Activated CD4-positive, alpha-beta T cell treated with anti-CD3 and anti-CD28 coated beads, Interleukin-2, amount 10 ng/mL, durations not matched to agents 24 days and 14 days (primary cell): ENCODE measurements at regions not wholly inside any gene's neighbourhood (a gene's known extent, or its start where the extent isn't known, plus 50 kb on each side); places are given as distances from the start of the nearest gene placed in this dataset.

Experiments
- DNase-seq: peaks from one replicate; pipeline ENCODE4 v3.0.0; 2022
- H3K27ac Mint-ChIP-seq: one replicate; pipeline ENCODE4 v1.8.0; 2022; ENCODE audit warnings: mild to moderate bottlenecking, mixed read lengths
- H3K27me3 Mint-ChIP-seq: one replicate; pipeline ENCODE4 v1.8.0; 2022; ENCODE audit warnings: mixed read lengths
- H3K36me3 Mint-ChIP-seq: one replicate; pipeline ENCODE4 v1.8.0; 2022; ENCODE audit warnings: low read depth, mild to moderate bottlenecking, mixed read lengths
- H3K4me1 Mint-ChIP-seq: one replicate; pipeline ENCODE4 v1.8.0; 2021; ENCODE audit warnings: mixed read lengths
- H3K4me3 Mint-ChIP-seq: one replicate; pipeline ENCODE4 v1.8.0; 2022; ENCODE audit warnings: mild to moderate bottlenecking, moderate library complexity, mixed read lengths
- H3K9me3 Mint-ChIP-seq: one replicate; pipeline ENCODE4 v1.8.0; 2021; ENCODE audit warnings: mixed read lengths
- intact Hi-C: fragments of 100-400 bp; cut with micrococcal nuclease; formaldehyde crosslinking; loops from one replicate; pipeline ENCODE4 v1.15.1; 2023

DNA sequence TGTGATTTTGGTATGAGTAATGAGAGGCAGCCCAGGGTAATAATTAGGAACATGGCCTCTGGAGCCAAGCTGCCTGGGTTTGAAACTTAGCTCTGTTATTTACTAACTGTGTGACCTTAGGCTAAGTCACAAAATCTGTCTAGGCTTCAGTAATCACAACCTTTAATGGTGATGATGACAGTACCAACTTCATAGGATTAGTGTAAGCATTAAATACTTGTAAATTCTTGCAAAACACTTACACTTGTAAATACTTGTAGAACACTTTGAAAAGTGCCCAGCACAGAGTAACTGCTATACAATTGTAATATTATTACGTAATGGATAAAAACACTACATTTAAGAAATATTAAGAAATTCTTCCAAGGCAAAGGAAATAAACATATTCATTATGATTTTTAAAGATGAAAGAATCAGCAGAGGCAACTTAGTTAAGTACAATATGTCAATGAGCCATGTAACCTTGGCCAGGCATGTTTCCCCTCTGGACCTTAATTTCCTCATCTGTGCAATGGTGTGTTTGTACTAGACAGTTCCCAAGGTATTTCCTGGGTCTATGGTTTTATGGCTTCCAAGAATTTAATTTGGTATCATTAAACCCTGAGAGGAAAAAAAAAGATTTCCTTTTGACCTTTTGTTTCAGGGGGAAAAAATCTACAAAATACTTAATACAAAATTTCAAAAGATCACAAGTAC is 628.5 kb upstream of the KLHL1 start:
- Mint-ChIP-seq H3K27me3 (no peaks in the 10 kb centered on the region), H3K4me1 (no peaks in the 10 kb centered on the region), H3K4me3 (no peak overlapping the region), H3K9me3 (no peaks in the 10 kb centered on the region), H3K27ac (no peak overlapping the region), H3K36me3 (no peaks in the 10 kb centered on the region)
- no peak for DNase-seq
- intact Hi-C loops: no loop called here

DNA sequence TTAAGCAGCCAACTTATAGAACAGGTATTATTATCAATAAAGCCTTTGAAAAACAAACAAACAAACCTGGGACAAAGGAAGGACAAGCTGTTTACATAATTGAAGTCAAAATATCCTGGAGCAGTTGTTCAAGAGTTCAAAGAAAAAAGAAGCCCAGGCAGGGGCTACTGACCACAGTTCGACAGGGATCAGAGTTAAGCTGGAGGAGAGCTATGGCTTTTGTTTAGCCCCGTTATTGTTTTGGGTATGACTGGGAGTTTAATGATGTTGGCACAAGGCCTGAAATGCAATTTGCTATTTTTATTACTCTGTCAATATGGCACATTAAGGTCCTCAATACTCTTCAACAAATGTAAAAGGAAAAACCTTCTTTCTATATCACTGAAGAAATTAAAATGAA is 624.4 kb upstream of the KLHL1 start:
- Mint-ChIP-seq H3K4me3 (no peak overlapping the region), H3K27ac (no peak overlapping the region), H3K27me3 (no peaks in the 10 kb centered on the region), H3K9me3 (no peaks in the 10 kb centered on the region), H3K4me1 (no peaks in the 10 kb centered on the region), H3K36me3 (no peaks in the 10 kb centered on the region)
- DNase-seq: no peak
- intact Hi-C loops: no loop called here

DNA sequence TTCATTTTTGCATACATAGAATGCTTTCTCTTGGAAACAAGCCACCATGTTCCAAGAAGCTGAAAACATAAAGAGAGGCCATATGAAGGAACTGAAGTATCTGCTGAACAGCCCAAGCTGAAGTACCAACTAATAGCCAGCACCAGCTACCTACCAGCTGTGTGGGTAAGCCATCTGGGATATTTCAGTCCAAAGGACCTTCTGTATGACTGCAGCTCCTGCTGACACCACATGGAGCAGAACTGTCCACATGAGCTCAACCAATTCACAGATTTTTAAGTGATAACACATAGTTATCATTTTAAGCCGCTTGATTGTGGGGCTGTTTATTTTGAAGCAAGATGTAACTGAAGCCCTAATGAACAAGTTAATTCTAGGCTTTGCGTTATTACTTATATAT is 621.1 kb upstream of the KLHL1 start:
- Mint-ChIP-seq H3K4me1 (no peaks in the 10 kb centered on the region), H3K27me3 (no peaks in the 10 kb centered on the region), H3K36me3 (no peaks in the 10 kb centered on the region), H3K9me3 (no peaks in the 10 kb centered on the region), H3K4me3 (no peak overlapping the region), H3K27ac (no peak overlapping the region)
- DNase-seq: no peak
- intact Hi-C loops: no loop called here

DNA sequence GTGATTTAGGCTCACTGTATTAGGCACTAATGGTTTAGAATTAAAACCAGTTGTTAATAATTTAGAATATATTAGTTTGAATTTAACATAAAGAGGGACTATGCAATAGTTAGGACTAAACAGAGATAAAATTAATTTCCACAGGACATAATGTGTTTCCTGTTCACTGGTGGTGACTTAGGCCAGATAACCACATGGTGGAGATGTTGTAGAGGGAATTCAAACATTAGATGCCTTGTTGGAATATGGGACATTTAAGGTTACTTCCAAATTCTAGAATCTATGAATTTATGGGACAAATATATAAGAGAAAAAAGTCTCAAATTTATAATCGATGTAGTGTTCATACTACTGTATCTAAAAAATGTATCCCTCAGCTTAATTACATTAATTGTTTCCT is 615.5 kb upstream of the KLHL1 start:
- H3K36me3 Mint-ChIP-seq: no peaks in the 10 kb centered on the region
- H3K27me3 Mint-ChIP-seq: no peaks in the 10 kb centered on the region
- DNase-seq: no peak
- no peaks in the 10 kb centered on the region for H3K4me1 Mint-ChIP-seq
- no peak overlapping the region for H3K4me3 Mint-ChIP-seq
- intact Hi-C loops: no loop called here
- no peak overlapping the region for H3K27ac Mint-ChIP-seq
- no peaks in the 10 kb centered on the region for H3K9me3 Mint-ChIP-seq

DNA sequence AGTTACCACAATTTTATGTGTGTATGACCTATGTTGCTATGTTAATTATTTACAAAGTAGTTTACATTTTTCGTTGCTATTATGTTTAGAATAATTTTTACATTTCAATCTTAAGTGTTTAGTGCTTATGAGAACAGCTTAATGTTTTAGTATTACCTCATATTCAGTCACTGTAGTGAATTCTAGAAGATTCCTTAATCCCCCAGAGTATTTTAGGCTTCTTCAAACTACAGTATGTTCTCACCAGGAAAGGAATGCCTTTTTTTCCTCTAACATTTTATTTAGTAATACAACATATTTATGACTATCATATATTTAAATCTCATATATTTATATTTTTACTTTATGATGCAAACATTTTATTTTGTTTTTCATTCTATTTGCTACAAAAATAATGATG is 612.1 kb upstream of the KLHL1 start:
- intact Hi-C loops: no loop called here
- Mint-ChIP-seq H3K4me3 (no peak overlapping the region), H3K27ac (no peak overlapping the region), H3K27me3 (no peaks in the 10 kb centered on the region), H3K36me3 (no peaks in the 10 kb centered on the region), H3K9me3 (no peaks in the 10 kb centered on the region), H3K4me1 (no peaks in the 10 kb centered on the region)
- no peak for DNase-seq

DNA sequence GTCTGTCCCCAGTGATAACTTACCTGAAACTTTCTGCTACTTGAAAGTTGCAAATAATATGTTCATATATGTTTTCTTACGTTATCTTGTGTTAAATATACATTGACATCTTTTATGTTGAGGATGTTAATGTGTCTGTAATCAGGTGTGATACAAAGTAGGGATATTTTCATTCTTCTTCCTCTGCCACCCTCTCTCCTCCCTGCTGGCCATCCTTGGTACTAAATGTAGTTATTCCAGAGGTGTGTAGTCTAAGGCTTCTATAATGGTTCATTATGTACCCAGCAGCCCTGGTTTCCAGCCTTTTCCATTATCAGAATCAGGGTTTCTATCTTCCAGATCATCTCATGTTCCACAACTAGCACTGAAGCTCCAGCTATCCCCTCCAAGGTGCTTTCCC is 606.7 kb upstream of the KLHL1 start:
- H3K4me3 Mint-ChIP-seq: no peak overlapping the region
- H3K27me3 Mint-ChIP-seq: no peaks in the 10 kb centered on the region
- H3K27ac Mint-ChIP-seq: no peak overlapping the region
- intact Hi-C loops: no loop called here
- no peaks in the 10 kb centered on the region for H3K9me3 Mint-ChIP-seq
- H3K4me1 Mint-ChIP-seq: no peaks in the 10 kb centered on the region
- no peak for DNase-seq
- H3K36me3 Mint-ChIP-seq: no peaks in the 10 kb centered on the region

DNA sequence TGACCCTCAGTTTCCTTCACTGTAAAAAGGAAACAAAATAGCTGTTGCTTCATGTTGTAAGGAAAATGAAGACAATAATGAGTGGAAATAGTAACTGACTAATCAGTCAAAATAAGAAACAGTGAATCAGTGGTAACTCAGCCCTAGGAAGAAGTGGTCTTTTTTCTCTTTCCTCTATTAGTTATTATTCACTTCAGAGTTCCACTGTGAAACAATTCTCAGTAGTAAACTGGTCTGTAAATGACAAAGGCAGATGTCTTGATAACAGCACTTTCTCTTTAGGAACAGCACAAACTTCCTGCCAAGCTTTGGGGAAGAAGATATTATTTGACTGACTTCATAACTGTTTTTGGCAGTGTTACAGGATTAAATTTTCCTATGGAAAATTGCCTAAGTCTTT is 600.5 kb upstream of the KLHL1 start:
- Mint-ChIP-seq H3K4me1 (no peaks in the 10 kb centered on the region), H3K27ac (no peak overlapping the region), H3K36me3 (no peaks in the 10 kb centered on the region), H3K27me3 (no peaks in the 10 kb centered on the region), H3K4me3 (no peak overlapping the region), H3K9me3 (no peaks in the 10 kb centered on the region)
- DNase-seq: no peak
- intact Hi-C loops: no loop called here

DNA sequence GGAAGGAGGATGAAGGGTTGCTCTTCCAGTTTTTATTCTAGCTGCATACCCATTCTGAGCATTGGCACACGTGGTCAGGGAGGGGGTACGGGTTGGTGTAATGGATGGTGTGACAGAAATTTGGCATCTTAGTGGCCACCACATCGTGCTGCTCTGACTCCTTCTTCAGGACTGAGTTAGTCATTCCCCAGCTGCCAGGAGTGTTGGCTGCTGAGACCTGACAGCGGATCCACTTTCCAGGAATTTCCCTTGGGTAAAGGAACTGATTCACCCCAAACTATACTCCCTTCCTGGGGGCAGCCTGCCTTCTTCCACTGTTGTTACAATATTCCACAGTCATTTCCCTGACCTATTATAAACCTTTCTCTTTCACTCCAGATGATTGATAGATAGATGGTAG is 595.5 kb upstream of the KLHL1 start:
- intact Hi-C loops: no loop called here
- H3K4me3 Mint-ChIP-seq: no peak overlapping the region
- H3K36me3 Mint-ChIP-seq: no peaks in the 10 kb centered on the region
- H3K9me3 Mint-ChIP-seq: no peaks in the 10 kb centered on the region
- no peaks in the 10 kb centered on the region for H3K27me3 Mint-ChIP-seq
- H3K27ac Mint-ChIP-seq: no peak overlapping the region
- H3K4me1 Mint-ChIP-seq: no peaks in the 10 kb centered on the region
- DNase-seq: no peak

DNA sequence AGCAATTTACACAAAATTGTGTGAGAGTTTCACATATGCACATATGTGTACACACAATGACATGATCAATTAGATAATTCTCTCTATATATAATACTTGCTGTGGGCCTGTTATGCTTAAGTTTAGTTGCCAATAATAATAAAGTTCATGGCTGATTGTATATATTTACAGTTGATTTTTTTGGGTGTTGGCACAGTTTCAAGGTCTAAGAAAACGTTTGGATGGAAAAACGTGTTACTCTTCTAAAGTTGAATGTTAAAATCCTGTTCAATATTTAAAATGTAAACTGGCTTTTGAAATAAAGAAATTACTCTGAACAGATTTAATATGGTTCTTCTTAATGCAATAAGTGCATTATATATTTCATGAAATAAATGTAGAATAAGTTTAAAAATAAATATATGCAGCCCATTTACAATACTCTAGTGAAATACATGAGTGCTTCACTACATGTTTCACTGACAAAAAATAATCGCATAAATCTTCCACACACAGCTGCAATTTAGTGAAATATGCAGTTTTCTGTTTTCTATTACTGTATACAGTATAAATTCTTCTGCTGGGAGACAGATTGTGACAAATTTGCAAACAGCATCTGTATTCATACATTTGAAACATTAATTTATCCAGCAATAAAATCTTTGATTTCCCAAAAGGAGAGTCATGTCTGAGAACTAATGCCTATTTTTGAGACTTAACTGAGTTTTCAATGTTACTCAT is 586.9 kb upstream of the KLHL1 start:
- DNase-seq: no peak
- Mint-ChIP-seq H3K36me3 (no peaks in the 10 kb centered on the region), H3K4me3 (no peak overlapping the region), H3K27ac (no peak overlapping the region), H3K27me3 (no peaks in the 10 kb centered on the region), H3K9me3 (peaks cover 4% of the 10 kb centered on the region), H3K4me1 (no peaks in the 10 kb centered on the region)
- intact Hi-C loops: no loop called here

DNA sequence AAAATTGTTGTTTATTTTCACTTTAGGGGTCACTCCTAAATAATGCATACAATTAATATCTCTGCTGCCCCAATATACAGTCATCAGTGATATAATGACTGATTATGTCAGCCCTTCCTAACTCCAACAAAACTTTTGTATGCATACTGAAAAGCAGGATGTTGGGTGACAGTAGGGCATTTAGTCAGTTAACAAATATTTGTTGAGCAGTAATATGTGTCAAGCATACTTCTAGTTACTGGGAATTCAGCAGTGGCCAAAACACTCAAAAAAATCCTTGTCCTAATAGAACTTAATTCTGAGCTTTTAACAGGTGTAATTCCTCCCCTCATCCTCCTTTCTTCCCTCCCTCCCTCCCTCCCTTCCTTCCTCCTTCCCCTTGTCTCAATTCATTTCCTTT is 560.7 kb upstream of the KLHL1 start:
- Mint-ChIP-seq H3K4me3 (no peak overlapping the region), H3K36me3 (no peaks in the 10 kb centered on the region), H3K27ac (no peak overlapping the region), H3K27me3 (no peaks in the 10 kb centered on the region), H3K4me1 (no peaks in the 10 kb centered on the region), H3K9me3 (no peaks in the 10 kb centered on the region)
- intact Hi-C loops: no loop called here
- DNase-seq: no peak

DNA sequence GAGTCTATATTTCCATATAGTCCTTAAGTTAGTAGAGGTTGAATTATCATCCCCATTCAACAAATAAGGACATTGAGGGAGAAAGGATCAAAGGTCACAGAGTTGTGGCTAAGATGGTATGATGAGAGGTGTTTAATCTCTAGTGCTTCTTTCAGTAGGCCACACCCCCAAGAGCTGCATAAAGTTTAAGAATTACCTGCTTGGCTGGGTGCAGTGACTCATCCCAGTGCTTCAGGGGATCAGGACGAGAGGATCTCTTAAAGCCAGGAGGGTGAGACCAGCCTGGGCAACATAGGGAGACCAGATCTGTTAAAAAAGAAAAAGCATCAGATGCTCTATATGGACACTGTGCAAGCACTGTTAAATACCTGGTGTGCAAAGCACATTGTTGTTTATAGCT is 560.0 kb upstream of the KLHL1 start:
- no peaks in the 10 kb centered on the region for H3K9me3 Mint-ChIP-seq
- H3K36me3 Mint-ChIP-seq: no peaks in the 10 kb centered on the region
- no peak overlapping the region for H3K27ac Mint-ChIP-seq
- intact Hi-C loops: no loop called here
- no peaks in the 10 kb centered on the region for H3K4me1 Mint-ChIP-seq
- DNase-seq: no peak
- no peaks in the 10 kb centered on the region for H3K27me3 Mint-ChIP-seq
- no peak overlapping the region for H3K4me3 Mint-ChIP-seq

DNA sequence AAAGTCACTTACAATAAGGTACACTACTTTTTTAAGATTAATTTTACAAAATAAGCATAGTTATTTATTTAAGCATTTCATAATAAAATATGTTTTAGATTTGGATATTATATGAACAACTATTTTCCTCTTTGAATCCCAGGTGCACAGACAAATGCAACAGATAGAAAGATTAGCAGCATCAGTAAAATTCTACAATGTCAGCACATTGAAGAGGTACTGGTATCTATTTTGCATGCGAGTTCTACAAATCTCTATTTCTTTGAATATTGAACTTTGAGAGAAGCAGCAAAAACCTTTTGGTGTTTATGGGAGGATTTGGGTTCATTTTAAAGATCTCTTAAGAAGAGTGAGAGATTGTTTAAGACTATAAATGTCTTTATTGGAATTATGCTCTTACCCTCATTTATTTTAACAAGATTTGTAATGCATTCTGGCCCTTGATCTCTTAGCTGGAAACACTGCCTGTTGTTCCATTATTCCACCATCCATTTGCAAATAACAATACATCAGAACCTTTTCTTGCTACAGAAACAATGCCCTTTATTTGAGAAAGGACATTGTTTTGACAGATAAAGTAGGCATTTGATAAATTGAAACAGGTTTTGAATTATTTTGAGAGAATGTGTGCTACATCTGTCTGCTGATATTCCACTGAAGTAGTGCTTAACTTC is 558.8 kb upstream of the KLHL1 start:
- H3K9me3 Mint-ChIP-seq: no peaks in the 10 kb centered on the region
- H3K27me3 Mint-ChIP-seq: no peaks in the 10 kb centered on the region
- H3K4me1 Mint-ChIP-seq: no peaks in the 10 kb centered on the region
- DNase-seq: no peak
- no peaks in the 10 kb centered on the region for H3K36me3 Mint-ChIP-seq
- H3K27ac Mint-ChIP-seq: no peak overlapping the region
- no peak overlapping the region for H3K4me3 Mint-ChIP-seq
- intact Hi-C loops: no loop called here

DNA sequence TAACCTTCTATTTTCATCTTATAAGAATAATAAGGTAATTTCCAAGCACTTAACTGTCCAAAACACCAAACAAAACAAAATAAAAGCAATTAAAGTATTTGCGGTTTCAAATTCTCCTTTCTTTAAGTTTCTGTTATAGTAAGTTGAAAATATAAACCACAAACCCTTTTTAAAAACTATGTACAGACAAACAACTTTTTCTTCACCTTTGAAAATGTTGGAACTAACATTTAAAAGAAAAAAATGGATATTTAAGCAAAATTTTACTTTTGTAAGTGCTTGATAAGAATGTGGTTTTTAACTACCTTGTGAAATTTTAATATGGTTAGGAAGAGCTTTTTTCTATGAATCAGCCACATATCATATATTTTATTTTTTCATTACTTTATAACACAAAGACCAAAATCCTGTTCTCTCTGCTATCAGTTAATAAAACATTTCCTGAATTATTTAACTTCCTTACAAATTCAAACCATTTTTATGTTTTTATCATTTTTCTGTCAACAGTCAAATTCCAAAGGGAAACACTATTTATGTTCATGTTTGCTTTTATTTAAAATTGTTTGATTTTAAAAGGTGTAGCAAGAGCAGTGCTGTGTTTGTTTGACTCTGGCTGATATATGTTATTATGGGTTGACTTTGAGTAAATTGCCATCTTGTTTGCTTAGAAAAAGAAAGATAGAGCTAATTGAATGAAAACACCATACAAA is 554.1 kb upstream of the KLHL1 start:
- intact Hi-C loops: no loop called here
- Mint-ChIP-seq H3K4me3 (no peak overlapping the region), H3K27ac (no peak overlapping the region), H3K27me3 (no peaks in the 10 kb centered on the region), H3K36me3 (no peaks in the 10 kb centered on the region), H3K4me1 (no peaks in the 10 kb centered on the region), H3K9me3 (no peaks in the 10 kb centered on the region)
- no peak for DNase-seq

DNA sequence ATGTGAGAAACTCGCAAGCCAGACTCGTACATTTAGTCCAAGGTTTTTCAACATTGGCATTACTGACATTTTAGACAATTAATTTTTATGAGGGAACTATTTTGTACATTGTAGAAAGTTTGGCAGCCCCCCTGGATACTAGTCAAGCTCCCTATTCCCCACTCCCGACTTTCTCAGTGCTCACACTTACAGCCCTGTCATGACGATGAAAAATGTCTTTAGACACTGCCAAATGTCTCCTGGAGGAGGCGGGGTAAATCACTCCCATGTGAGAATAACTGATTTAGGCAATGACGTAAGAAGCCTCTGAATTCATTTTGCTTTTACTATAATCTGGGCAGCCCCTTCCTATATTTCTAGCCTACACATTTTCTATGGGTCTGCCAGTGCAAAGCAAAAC is 535.8 kb upstream of the KLHL1 start:
- no peaks in the 10 kb centered on the region for H3K27me3 Mint-ChIP-seq
- H3K9me3 Mint-ChIP-seq: no peaks in the 10 kb centered on the region
- intact Hi-C loops: no loop called here
- H3K27ac Mint-ChIP-seq: no peak overlapping the region
- no peak for DNase-seq
- H3K36me3 Mint-ChIP-seq: no peaks in the 10 kb centered on the region
- H3K4me1 Mint-ChIP-seq: no peaks in the 10 kb centered on the region
- no peak overlapping the region for H3K4me3 Mint-ChIP-seq
